ENCODE measurements at regions not wholly inside any gene's neighbourhood (a gene's known extent, or its start where the extent isn't known, plus 50 kb on each side); places are given as distances from the start of the nearest gene placed in this dataset.

GRCh38 chr2:129336276-129336675 is 643.2 kb upstream of the RAB6C start:
- TF ChIP-seq CTCF (conservative IDR thresholded peaks at IDR 0.05 in 1 of 2, IDR thresholded peaks at IDR 0.05 in 1 of 2; ENCODE audit: low read depth in 1 of 2, low read length in 2 of 2) = no peak
- TF ChIP-seq EZH2 (IDR thresholded peaks at IDR 0.05; ENCODE audit: low read length, missing control alignments) = no peak
- Histone ChIP-seq H3K9ac (ENCODE audit: insufficient read depth, low read length) (no peak overlapping the region), H2AFZ (ENCODE audit: low read length) (no peak overlapping the region)

GRCh38 chr2:129337076-129337475 is 642.4 kb upstream of the RAB6C start:
- no peak for TF ChIP-seq EZH2 (IDR thresholded peaks at IDR 0.05; ENCODE audit: low read length, missing control alignments)
- no peak for TF ChIP-seq CTCF (conservative IDR thresholded peaks at IDR 0.05 in 1 of 2, IDR thresholded peaks at IDR 0.05 in 1 of 2; ENCODE audit: low read depth in 1 of 2, low read length in 2 of 2)
- no peaks in the 10 kb centered on the region for H3K9me3 ChIP-seq (ENCODE audit: control insufficient read depth, insufficient read depth, low read depth, low read length)
- H3K27me3 ChIP-seq (ENCODE audit: control insufficient read depth, insufficient read depth, low read length) = no peaks in the 10 kb centered on the region
- H3K36me3 ChIP-seq (ENCODE audit: control insufficient read depth, insufficient read depth, low read length) = no peaks in the 10 kb centered on the region
- no peaks in the 10 kb centered on the region for H3K4me1 ChIP-seq (ENCODE audit: control insufficient read depth, extremely low read depth, insufficient read depth, low read length)
- H3K27ac ChIP-seq (ENCODE audit: insufficient read depth, low read length) = no peak overlapping the region
- no peak overlapping the region for H2AFZ ChIP-seq (ENCODE audit: low read length)
- no peak overlapping the region for H3K4me2 ChIP-seq (ENCODE audit: extremely low read depth, insufficient read depth, low read length)
- no peak overlapping the region for H3K4me3 ChIP-seq (replicated peaks in 1 of 4; ENCODE audit: control extremely low read depth in 1 of 4, insufficient read depth in 1 of 4, low read depth in 3 of 4, low read length in 4 of 4)
- H3K79me2 ChIP-seq (ENCODE audit: control insufficient read depth, insufficient read depth, low read length) = no peaks in the 10 kb centered on the region
- no peaks in the 10 kb centered on the region for H4K20me1 ChIP-seq (ENCODE audit: control insufficient read depth, extremely low read depth, insufficient read depth, low read length)
- no peak overlapping the region for H3K9ac ChIP-seq (ENCODE audit: insufficient read depth, low read length)
- DNase-seq (ENCODE audit: low read depth in 2 of 2) = no peak

More at GRCh38 chr2:129336276-129336675, 643.2 kb upstream of the RAB6C start:
- Histone ChIP-seq H3K9me3 (ENCODE audit: control insufficient read depth, insufficient read depth, low read depth, low read length) (no peaks in the 10 kb centered on the region), H3K79me2 (ENCODE audit: control insufficient read depth, insufficient read depth, low read length) (no peaks in the 10 kb centered on the region), H3K4me3 (replicated peaks in 1 of 4; ENCODE audit: control extremely low read depth in 1 of 4, insufficient read depth in 1 of 4, low read depth in 3 of 4, low read length in 4 of 4) (no peak overlapping the region), H3K27me3 (ENCODE audit: control insufficient read depth, insufficient read depth, low read length) (no peaks in the 10 kb centered on the region), H4K20me1 (ENCODE audit: control insufficient read depth, extremely low read depth, insufficient read depth, low read length) (no peaks in the 10 kb centered on the region), H3K4me1 (ENCODE audit: control insufficient read depth, extremely low read depth, insufficient read depth, low read length) (no peaks in the 10 kb centered on the region), H3K4me2 (ENCODE audit: extremely low read depth, insufficient read depth, low read length) (no peak overlapping the region), H3K27ac (ENCODE audit: insufficient read depth, low read length) (no peak overlapping the region), H3K36me3 (ENCODE audit: control insufficient read depth, insufficient read depth, low read length) (no peaks in the 10 kb centered on the region)
- DNase-seq (ENCODE audit: low read depth in 2 of 2) = no peak

GRCh38 chr2:129345540-129345939 is 633.9 kb upstream of the RAB6C start:
- no peaks in the 10 kb centered on the region for H3K36me3 ChIP-seq (ENCODE audit: control insufficient read depth, insufficient read depth, low read length)
- H3K4me1 ChIP-seq (ENCODE audit: control insufficient read depth, extremely low read depth, insufficient read depth, low read length) = no peaks in the 10 kb centered on the region
- no peak overlapping the region for H3K4me2 ChIP-seq (ENCODE audit: extremely low read depth, insufficient read depth, low read length)
- no peak overlapping the region for H3K4me3 ChIP-seq (replicated peaks in 1 of 4; ENCODE audit: control extremely low read depth in 1 of 4, insufficient read depth in 1 of 4, low read depth in 3 of 4, low read length in 4 of 4)
- H2AFZ ChIP-seq (ENCODE audit: low read length) = no peak overlapping the region
- no peak for DNase-seq (ENCODE audit: low read depth in 2 of 2)
- TF ChIP-seq CTCF (conservative IDR thresholded peaks at IDR 0.05 in 1 of 2, IDR thresholded peaks at IDR 0.05 in 1 of 2; ENCODE audit: low read depth in 1 of 2, low read length in 2 of 2) = no peak
- TF ChIP-seq EZH2 (IDR thresholded peaks at IDR 0.05; ENCODE audit: low read length, missing control alignments) = no peak
- no peak overlapping the region for H3K9ac ChIP-seq (ENCODE audit: insufficient read depth, low read length)
- H3K79me2 ChIP-seq (ENCODE audit: control insufficient read depth, insufficient read depth, low read length) = no peaks in the 10 kb centered on the region
- H4K20me1 ChIP-seq (ENCODE audit: control insufficient read depth, extremely low read depth, insufficient read depth, low read length) = no peaks in the 10 kb centered on the region
- no peak overlapping the region for H3K27ac ChIP-seq (ENCODE audit: insufficient read depth, low read length)
- H3K9me3 ChIP-seq (ENCODE audit: control insufficient read depth, insufficient read depth, low read depth, low read length) = no peaks in the 10 kb centered on the region
- no peaks in the 10 kb centered on the region for H3K27me3 ChIP-seq (ENCODE audit: control insufficient read depth, insufficient read depth, low read length)
